Heart left ventricle (tissue), 16 donors: ENCODE measurements at regions not wholly inside any gene's neighbourhood (a gene's known extent, or its start where the extent isn't known, plus 50 kb on each side); places are given as distances from the start of the nearest gene placed in this dataset.

Experiments used
- ATAC-seq, 4 donors: fragments of 200-7000 bp; cut with Tn5 transposase; one replicate each; pipeline ENCODE4 v1.9.1; 2020 to 2022; ENCODE audit warnings: moderate library complexity in 4 of 4, mild to moderate bottlenecking in 3 of 4, moderate number of reproducible peaks in 1 of 4
- DNase-seq, 5 donors: peaks; one replicate each; pipeline ENCODE4 v3.0.0-alpha.2; 2020
- H3K27ac ChIP-seq, 12 donors: fragments of 200-600 bp; sonication (generic) in 4 of 12; one replicate each; pipeline versions ENCODE4 v1.5.0 to v1.8.0; 2016 to 2022; ENCODE audit warnings: mild to moderate bottlenecking in 2 of 12
- H3K27me3 ChIP-seq, 9 donors: fragments of 200-600 bp; sonication (generic) in 2 of 9; one replicate each; pipeline versions ENCODE4 v1.5.1 to v1.8.0; 2016 to 2022; ENCODE audit warnings: mild to moderate bottlenecking in 3 of 9
- H3K36me3 ChIP-seq, 9 donors: fragments of 200-600 bp; sonication (generic) in 2 of 9; one replicate each; pipeline versions ENCODE4 v1.5.0 to v1.8.0; 2018 to 2022; ENCODE audit warnings: mild to moderate bottlenecking in 2 of 9
- H3K4me1 ChIP-seq, 12 donors: fragments of 200-600 bp; sonication (generic) in 4 of 12; one replicate each; pipeline versions ENCODE4 v1.5.0 to v1.8.0; 2016 to 2022; ENCODE audit warnings: mild to moderate bottlenecking in 3 of 12
- H3K4me3 ChIP-seq, 12 donors: fragments of 200-600 bp; sonication (generic) in 4 of 12; one replicate each; pipeline versions ENCODE4 v1.5.0 to v1.8.0; 2017 to 2022; ENCODE audit warnings: mild to moderate bottlenecking in 9 of 12, moderate library complexity in 4 of 12
- H3K9me3 ChIP-seq, 12 donors: fragments of 200-600 bp; sonication (generic) in 4 of 12; one replicate each; pipeline versions ENCODE4 v1.5.0 to v1.8.0; 2016 to 2022; ENCODE audit warnings: mild to moderate bottlenecking in 1 of 12
- CTCF ChIP-seq, 12 donors: fragments of 200-600 bp; sonication (generic) in 4 of 12; IDR thresholded peaks; one replicate each; pipeline versions ENCODE4 v1.5.0 to v1.8.0; 2018 to 2022; ENCODE audit warnings: antibody characterized with exemption in 12 of 12, mild to moderate bottlenecking in 5 of 12
- POLR2A ChIP-seq, 2 donors: fragments of 450-650 bp; IDR thresholded peaks; one replicate each; pipeline ENCODE4 v1.6.1; 2017; ENCODE audit warnings: antibody characterized with exemption in 2 of 2, mild to moderate bottlenecking in 2 of 2, moderate library complexity in 2 of 2
- WGBS, 4 donors: extraction: QIAGEN DNeasy Blood & Tissue Kit in 2 of 4; methylation state at CpG; one replicate each; pipeline versions ENCODE4 v1.1.5 to v1.1.7; 2013 to 2018; 5-methylcytosine and 5-hydroxymethylcytosine counted together
- intact Hi-C, 10 donors: fragments of 100-400 bp; cut with DNase I; formaldehyde crosslinking; loops; one replicate each; pipeline versions ENCODE4 v1.11.1 to v1.14.2; 2022
- donor health status: ischemic (EF 13 %, LVEDD 7.1; RV severe dilation, severe dysfunction).
- donor health status: healthy with polysubstance abuse.
- donor health status: DM: no; HTN: yes; CAD: no.
- donor health status: DM: no; HTN: no; CAD: no.
- donor health status: ischemic (EF 25% LVEDD 6.9; RV normal size, moderate dysfunction).
- donor health status: ischemic (EF 25% LVEDD 5.7; RV mildly dilated, moderate dysfunction).
- donor health status: healthy.
- donor health status: DM: yes; HTN: yes; CAD: no.
- donor health status: ischemic (EF 35%, LVEDD 5.7; RV mildly dilated, moderate dysfunction).
- donor health status: nonischemic (EF 11% LVEDD 7.7; RV severe dilation, severe dysfunction).
- donor health status: DM: yes; HTN: yes; CAD: no.
- donor health status: PGD.
- donor health status: ischemic (EF 29% LVEDD 5.4; RV normal size, mild dysfunction).
- donor health status: nonischemic (EF 23%, LVEDD 6.1; RV moderate dilation, normal function).

- no peak for TF ChIP-seq CTCF (IDR thresholded peaks at IDR 0.05)
- no peak for TF ChIP-seq POLR2A (IDR thresholded peaks at IDR 0.05)
- Histone ChIP-seq H3K36me3 (no peaks in the 10 kb centered on the region), H3K27me3 (no peaks in the 10 kb centered on the region), H3K4me3 (no peak overlapping the region), H3K4me1 (no peaks in the 10 kb centered on the region), H3K9me3 (peaks cover 0 to 6% (median 0%) of the 10 kb centered on the region in 12 donors), H3K27ac (no peak overlapping the region)
- no peak for DNase-seq
- ATAC-seq, result no peak
- intact Hi-C loops, result no loop called here
Observed at GRCh38 chr4:34191443-34191842, 2052.9 kb downstream of the ARAP2 start.

- no peaks in the 10 kb centered on the region for H3K36me3 ChIP-seq
- no peak overlapping the region for H3K4me3 ChIP-seq
- no peaks in the 10 kb centered on the region for H3K27me3 ChIP-seq
- no peak overlapping the region for H3K27ac ChIP-seq
- H3K4me1 ChIP-seq, result no peaks in the 10 kb centered on the region
- H3K9me3 ChIP-seq, result peaks cover 0 to 6% (median 0%) of the 10 kb centered on the region in 12 donors
- DNase-seq (no peak), ATAC-seq (no peak)
- WGBS, 4 donors, result 52 to 60% (median 57%) methylated on average over 5 of the region's 5 CpGs
- intact Hi-C loops, result no loop called here
- TF ChIP-seq CTCF (IDR thresholded peaks at IDR 0.05) (no peak), POLR2A (IDR thresholded peaks at IDR 0.05) (no peak)
Observed at GRCh38 chr4:34193451-34194154, 2050.7 kb downstream of the ARAP2 start.

- Histone ChIP-seq H3K4me1 (no peaks in the 10 kb centered on the region), H3K27ac (no peak overlapping the region), H3K27me3 (no peaks in the 10 kb centered on the region), H3K9me3 (peaks cover 0 to 6% (median 0%) of the 10 kb centered on the region in 12 donors), H3K4me3 (no peak overlapping the region), H3K36me3 (no peaks in the 10 kb centered on the region)
- TF ChIP-seq POLR2A (IDR thresholded peaks at IDR 0.05), result no peak
- no peak for TF ChIP-seq CTCF (IDR thresholded peaks at IDR 0.05)
- 85 to 89% (median 86%) methylated on average over 2 of the region's 2 CpGs for WGBS, 4 donors
- no peak for ATAC-seq
- DNase-seq, result no peak
- intact Hi-C loops, result no loop called here
Observed at GRCh38 chr4:34194585-34194984, 2049.7 kb downstream of the ARAP2 start.

- 64 to 73% (median 70%) methylated on average over 2 of the region's 2 CpGs for WGBS, 4 donors
- Histone ChIP-seq H3K4me3 (no peak overlapping the region), H3K9me3 (no peaks in the 10 kb centered on the region), H3K36me3 (no peaks in the 10 kb centered on the region), H3K4me1 (no peaks in the 10 kb centered on the region), H3K27ac (no peak overlapping the region), H3K27me3 (no peaks in the 10 kb centered on the region)
- intact Hi-C loops, result no loop called here
- DNase-seq (no peak), ATAC-seq (no peak)
- no peak for TF ChIP-seq POLR2A (IDR thresholded peaks at IDR 0.05)
Observed at GRCh38 chr4:34196375-34196774, 2047.9 kb downstream of the ARAP2 start.

- TF ChIP-seq POLR2A (IDR thresholded peaks at IDR 0.05) (no peak), CTCF (IDR thresholded peaks at IDR 0.05) (no peak)
- no peaks in the 10 kb centered on the region for H3K27me3 ChIP-seq
- no peaks in the 10 kb centered on the region for H3K9me3 ChIP-seq
- no peak overlapping the region for H3K27ac ChIP-seq
- 61 to 80% (median 65%) methylated on average over 1 of the region's 1 CpG for WGBS, 4 donors
- H3K36me3 ChIP-seq, result no peaks in the 10 kb centered on the region
- ATAC-seq (no peak), DNase-seq (no peak)
- no peak overlapping the region for H3K4me3 ChIP-seq
- intact Hi-C loops, result no loop called here
- no peaks in the 10 kb centered on the region for H3K4me1 ChIP-seq
Observed at GRCh38 chr4:34198966-34199365, 2045.3 kb downstream of the ARAP2 start.
